K562 (cell line): ENCODE measurements at regions not wholly inside any gene's neighbourhood (a gene's known extent, or its start where the extent isn't known, plus 50 kb on each side); places are given as distances from the start of the nearest gene placed in this dataset.

Experiments
- CHD4 ChIP-seq: fragments of 200-600 bp; sonication (generic); IDR thresholded peaks from 3 replicates; pipeline ENCODE4 v1.6.1; 2012; ENCODE audit warnings: low read depth, mild to moderate bottlenecking, mixed read lengths, low read length, inconsistent platforms; ENCODE audit not compliant: insufficient read depth, insufficient replicate concordance, poor library complexity, severe bottlenecking
- CTCF ChIP-seq, 3 experiments: IDR thresholded peaks in 2 of 3; conservative IDR thresholded peaks in 1 of 3; 2 replicates each; pipeline ENCODE4 v1.5.1; 2011 to 2012; ENCODE audit warnings: low read length in 3 of 3, mild to moderate bottlenecking in 3 of 3, control low read depth in 2 of 3, improper control_type of control experiment in 1 of 3, inconsistent platforms in 1 of 3, low read depth in 1 of 3, mixed read lengths in 1 of 3, moderate library complexity in 1 of 3; ENCODE audit not compliant: insufficient read depth in 2 of 3
- FOXP4 ChIP-seq: sonication (generic); formaldehyde crosslinking; IDR thresholded peaks from 2 replicates; pipeline ENCODE4 v1.8.0; 2022; ENCODE audit warnings: mild to moderate bottlenecking, missing genetic modification reagents, borderline replicate concordance
- MXI1 ChIP-seq: IDR thresholded peaks from 2 replicates; pipeline ENCODE4 v1.6.1; 2011; ENCODE audit warnings: low read depth, mild to moderate bottlenecking, improper control_type of control experiment, low read length
- PCBP2 ChIP-seq: fragments of 200-400 bp; formaldehyde crosslinking; IDR thresholded peaks from 2 replicates; pipeline ENCODE4 v1.6.1; 2018; ENCODE audit warnings: low read length, low read depth, mild to moderate bottlenecking, moderate library complexity; ENCODE audit not compliant: poor library complexity, severe bottlenecking
- POLR2AphosphoS5 ChIP-seq: IDR thresholded peaks from 2 replicates; pipeline ENCODE4 v1.6.1; 2011; ENCODE audit warnings: mild to moderate bottlenecking, low read depth, low read length, moderate library complexity; ENCODE audit not compliant: control insufficient read depth, insufficient read depth
- ZNF280B ChIP-seq: fragments of 250-450 bp; sonication (Bioruptor Pico); IDR thresholded peaks from 2 replicates; pipeline ENCODE4 v1.5.1; 2021; ENCODE audit warnings: mild to moderate bottlenecking
- ZNF79 ChIP-seq: fragments of 250-450 bp; sonication (Bioruptor Pico); IDR thresholded peaks from 2 replicates; pipeline ENCODE4 v1.4.0; 2020; ENCODE audit warnings: low read depth, mild to moderate bottlenecking, moderate library complexity
- TF ChIP-seq, protein P1 (sequence below): sonication (generic); formaldehyde crosslinking; IDR thresholded peaks from 2 replicates; pipeline ENCODE4 v1.8.1; 2022; ENCODE audit warnings: missing genetic modification reagents
- TF ChIP-seq, protein P2 (sequence below): IDR thresholded peaks from 2 replicates; pipeline ENCODE4 v1.6.1; 2012; ENCODE audit warnings: low read depth, low read length, improper control_type of control experiment, borderline replicate concordance

- TF ChIP-seq FOXP4 (CRISPR knock-in tag) (no peak), MXI1 (no peak), POLR2AphosphoS5 (no peak), ZNF280B (CRISPR knock-in tag) (no peak), CHD4 (no peak), ZNF79 (CRISPR knock-in tag) (no peak), PCBP2 (no peak), CTCF (IDR thresholded peaks at IDR 0.05 in 2 of 3, conservative IDR thresholded peaks at IDR 0.05 in 1 of 3; ENCODE audit: insufficient read depth in 2 of 3, low read depth in 1 of 3, low read length in 3 of 3) (no peak)
- TF ChIP-seq, protein P1, sequence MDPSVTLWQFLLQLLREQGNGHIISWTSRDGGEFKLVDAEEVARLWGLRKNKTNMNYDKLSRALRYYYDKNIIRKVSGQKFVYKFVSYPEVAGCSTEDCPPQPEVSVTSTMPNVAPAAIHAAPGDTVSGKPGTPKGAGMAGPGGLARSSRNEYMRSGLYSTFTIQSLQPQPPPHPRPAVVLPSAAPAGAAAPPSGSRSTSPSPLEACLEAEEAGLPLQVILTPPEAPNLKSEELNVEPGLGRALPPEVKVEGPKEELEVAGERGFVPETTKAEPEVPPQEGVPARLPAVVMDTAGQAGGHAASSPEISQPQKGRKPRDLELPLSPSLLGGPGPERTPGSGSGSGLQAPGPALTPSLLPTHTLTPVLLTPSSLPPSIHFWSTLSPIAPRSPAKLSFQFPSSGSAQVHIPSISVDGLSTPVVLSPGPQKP (CRISPR knock-in tag), result no peak
- TF ChIP-seq, protein P2, sequence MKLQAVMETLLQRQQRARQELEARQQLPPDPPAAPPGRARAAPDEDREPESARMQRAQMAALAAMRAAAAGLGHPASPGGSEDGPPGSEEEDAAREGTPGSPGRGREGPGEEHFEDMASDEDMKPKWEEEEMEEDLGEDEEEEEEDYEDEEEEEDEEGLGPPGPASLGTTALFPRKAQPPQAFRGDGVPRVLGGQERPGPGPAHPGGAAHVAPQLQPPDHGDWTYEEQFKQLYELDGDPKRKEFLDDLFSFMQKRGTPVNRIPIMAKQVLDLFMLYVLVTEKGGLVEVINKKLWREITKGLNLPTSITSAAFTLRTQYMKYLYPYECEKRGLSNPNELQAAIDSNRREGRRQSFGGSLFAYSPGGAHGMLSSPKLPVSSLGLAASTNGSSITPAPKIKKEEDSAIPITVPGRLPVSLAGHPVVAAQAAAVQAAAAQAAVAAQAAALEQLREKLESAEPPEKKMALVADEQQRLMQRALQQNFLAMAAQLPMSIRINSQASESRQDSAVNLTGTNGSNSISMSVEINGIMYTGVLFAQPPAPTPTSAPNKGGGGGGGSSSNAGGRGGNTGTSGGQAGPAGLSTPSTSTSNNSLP, result no peak
These were observed 161.8 kb upstream of the DTNA start for GRCh38 chr18:34548120-34548972.
